Fibroblast of lung (primary cell): ENCODE measurements at regions not wholly inside any gene's neighbourhood (a gene's known extent, or its start where the extent isn't known, plus 50 kb on each side); places are given as distances from the start of the nearest gene placed in this dataset.

Experiments used
- DNase-seq, 2 donors: peaks; one replicate each; pipeline versions ENCODE4 v3.0.0 to v3.0.0-alpha.2; 2010; ENCODE audit warnings: low read depth in 2 of 2
- H2AFZ ChIP-seq: 2 replicates; pipeline ENCODE4 v1.5.1; 2012; ENCODE audit warnings: low read length, control low read depth, inconsistent platforms
- H3K27ac ChIP-seq: 2 replicates; pipeline ENCODE4 v1.5.1; 2011; ENCODE audit warnings: low read length, control low read depth; ENCODE audit not compliant: insufficient read depth
- H3K27me3 ChIP-seq: 2 replicates; pipeline ENCODE4 v1.5.1; 2011; ENCODE audit warnings: mild to moderate bottlenecking, low read length; ENCODE audit not compliant: control insufficient read depth, insufficient read depth
- H3K36me3 ChIP-seq: 2 replicates; pipeline ENCODE4 v1.5.1; 2011; ENCODE audit warnings: low read length; ENCODE audit not compliant: control insufficient read depth, insufficient read depth
- H3K4me1 ChIP-seq: 2 replicates; pipeline ENCODE4 v1.5.1; 2011; ENCODE audit warnings: low read length; ENCODE audit not compliant: control insufficient read depth, insufficient read depth; ENCODE audit errors: extremely low read depth
- H3K4me2 ChIP-seq: 2 replicates; pipeline ENCODE4 v1.5.1; 2011; ENCODE audit warnings: low read length, control low read depth; ENCODE audit not compliant: insufficient read depth; ENCODE audit errors: extremely low read depth
- H3K4me3 ChIP-seq, 4 experiments: fragments of 200-600 bp in 1 of 4; sonication (generic) in 1 of 4; replicated peaks in 1 of 4; 2 replicates each; pipeline ENCODE4 v1.5.1; 2011 to 2016; ENCODE audit warnings: low read length in 4 of 4, low read depth in 3 of 4, mild to moderate bottlenecking in 3 of 4, control low read depth in 2 of 4, inconsistent platforms in 1 of 4, mixed read lengths in 1 of 4; ENCODE audit not compliant: insufficient read depth in 1 of 4; ENCODE audit errors: control extremely low read depth in 1 of 4
- H3K79me2 ChIP-seq: 2 replicates; pipeline ENCODE4 v1.5.1; 2012; ENCODE audit warnings: mild to moderate bottlenecking, low read length, inconsistent platforms; ENCODE audit not compliant: control insufficient read depth, insufficient read depth
- H3K9ac ChIP-seq: 2 replicates; pipeline ENCODE4 v1.5.1; 2011; ENCODE audit warnings: mild to moderate bottlenecking, low read length, control low read depth; ENCODE audit not compliant: insufficient read depth
- H3K9me3 ChIP-seq: 2 replicates; pipeline ENCODE4 v1.5.1; 2012; ENCODE audit warnings: low read depth, low read length; ENCODE audit not compliant: control insufficient read depth, insufficient read depth
- H4K20me1 ChIP-seq: 2 replicates; pipeline ENCODE4 v1.5.1; 2011; ENCODE audit warnings: low read length; ENCODE audit not compliant: control insufficient read depth, insufficient read depth; ENCODE audit errors: extremely low read depth
- CTCF ChIP-seq, 2 donors: IDR thresholded peaks in 1 of 2; conservative IDR thresholded peaks in 1 of 2; 1 replicate in 1 of 2; 2 replicates in 1 of 2; pipeline ENCODE4 v1.5.1; 2011 to 2012; ENCODE audit warnings: low read length in 2 of 2, control low read depth in 1 of 2, inconsistent platforms in 1 of 2, low read depth in 1 of 2, mild to moderate bottlenecking in 1 of 2
- EZH2 ChIP-seq: IDR thresholded peaks from 2 replicates; pipeline ENCODE4 v1.5.1; 2012; ENCODE audit warnings: low read length, control low read depth, mild to moderate bottlenecking; ENCODE audit errors: missing control alignments

- Histone ChIP-seq H3K27me3 (no peaks in the 10 kb centered on the region), H3K4me1 (no peaks in the 10 kb centered on the region), H3K27ac (no peak overlapping the region), H3K9ac (no peak overlapping the region), H3K4me2 (no peak overlapping the region), H3K9me3 (no peaks in the 10 kb centered on the region), H4K20me1 (no peaks in the 10 kb centered on the region), H3K79me2 (no peaks in the 10 kb centered on the region), H3K4me3 (no peak overlapping the region), H2AFZ (no peak overlapping the region), H3K36me3 (no peaks in the 10 kb centered on the region)
- DNase-seq, result no peak
- TF ChIP-seq EZH2, result no peak
- TF ChIP-seq CTCF (conservative IDR thresholded peaks at IDR 0.05 in 1 of 2, IDR thresholded peaks at IDR 0.05 in 1 of 2; ENCODE audit: low read depth in 1 of 2, low read length in 2 of 2), result no peak
These were observed 471.3 kb upstream of the KLF4 start for GRCh38 chr9:107960916-107961315.

- no peak for TF ChIP-seq EZH2
- no peak for TF ChIP-seq CTCF (conservative IDR thresholded peaks at IDR 0.05 in 1 of 2, IDR thresholded peaks at IDR 0.05 in 1 of 2; ENCODE audit: low read depth in 1 of 2, low read length in 2 of 2)
- Histone ChIP-seq H3K9ac (no peak overlapping the region), H3K4me1 (no peaks in the 10 kb centered on the region), H3K79me2 (no peaks in the 10 kb centered on the region), H3K4me3 (no peak overlapping the region), H3K4me2 (no peak overlapping the region), H2AFZ (no peak overlapping the region), H4K20me1 (no peaks in the 10 kb centered on the region), H3K9me3 (no peaks in the 10 kb centered on the region), H3K36me3 (no peaks in the 10 kb centered on the region), H3K27ac (no peak overlapping the region), H3K27me3 (no peaks in the 10 kb centered on the region)
- DNase-seq, result no peak
These were observed 464.7 kb upstream of the KLF4 start for GRCh38 chr9:107954312-107954711.

- Histone ChIP-seq H3K4me2 (no peak overlapping the region), H3K4me3 (no peak overlapping the region), H3K79me2 (no peaks in the 10 kb centered on the region)
These were observed 464.1 kb upstream of the KLF4 start for GRCh38 chr9:107953556-107954125.

More at GRCh38 chr9:107953556-107954125, 464.1 kb upstream of the KLF4 start:
- Histone ChIP-seq H4K20me1 (no peaks in the 10 kb centered on the region), H3K9me3 (no peaks in the 10 kb centered on the region), H3K9ac (no peak overlapping the region), H3K4me1 (no peaks in the 10 kb centered on the region), H3K27me3 (no peaks in the 10 kb centered on the region), H2AFZ (no peak overlapping the region), H3K36me3 (no peaks in the 10 kb centered on the region), H3K27ac (no peak overlapping the region)
- TF ChIP-seq EZH2 (no peak), CTCF (conservative IDR thresholded peaks at IDR 0.05 in 1 of 2, IDR thresholded peaks at IDR 0.05 in 1 of 2; ENCODE audit: low read depth in 1 of 2, low read length in 2 of 2) (no peak)
- no peak for DNase-seq
